ENCODE measurements at regions not wholly inside any gene's neighbourhood (a gene's known extent, or its start where the extent isn't known, plus 50 kb on each side); places are given as distances from the start of the nearest gene placed in this dataset.

DNA sequence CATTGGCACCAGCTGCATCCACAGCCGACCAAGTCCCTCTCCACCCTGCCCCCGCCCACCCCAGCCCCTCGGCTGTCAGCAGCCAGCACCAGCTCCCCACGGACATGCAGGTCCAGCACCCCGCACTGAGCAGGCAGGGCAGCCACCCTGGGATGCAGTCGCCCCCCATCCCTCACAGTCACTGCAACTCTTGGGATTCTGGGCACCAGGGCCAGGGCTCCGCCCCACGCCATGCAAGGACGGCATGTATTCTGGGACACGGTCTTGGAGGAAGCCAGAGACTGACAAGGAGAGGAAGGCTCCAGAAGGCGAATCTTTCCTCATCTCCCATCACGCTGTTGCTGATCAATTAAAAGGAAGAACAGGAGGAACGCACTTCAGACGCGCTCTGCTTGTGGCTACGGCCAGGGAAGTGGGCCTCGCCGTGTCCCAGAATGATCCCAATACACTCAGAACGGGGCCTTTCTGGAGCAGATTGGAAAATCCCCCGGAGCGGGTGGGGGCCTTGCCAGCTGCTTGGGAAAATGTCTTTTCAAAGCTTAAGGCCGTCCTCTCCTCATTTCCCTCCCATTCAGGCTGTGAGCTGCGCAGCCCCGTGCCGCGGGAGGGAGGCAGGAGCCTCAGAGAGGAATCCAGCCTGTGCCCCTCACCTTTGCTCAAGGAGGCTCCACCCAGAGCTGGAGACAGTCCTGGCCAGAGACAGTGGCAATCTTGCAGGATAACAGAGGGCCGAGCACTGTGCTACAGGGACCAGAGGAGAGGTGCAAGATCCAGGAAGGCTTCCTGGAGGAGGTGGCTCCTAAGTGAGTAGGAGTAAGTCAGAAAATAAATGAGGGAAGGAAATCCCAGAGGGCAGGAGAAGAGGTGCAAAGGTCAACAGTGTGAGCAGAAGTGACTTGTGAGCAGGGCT, 54.1 kb upstream of the DIO3 start:
- H3K4me3 Mint-ChIP-seq = no peak overlapping the region
- no peak for DNase-seq
- no peaks in the 10 kb centered on the region for H3K9me3 Mint-ChIP-seq
- H3K27me3 Mint-ChIP-seq = no peaks in the 10 kb centered on the region
- H3K4me1 Mint-ChIP-seq = no peaks in the 10 kb centered on the region
- H3K36me3 Mint-ChIP-seq = no peaks in the 10 kb centered on the region
- H3K27ac Mint-ChIP-seq = no peak overlapping the region

DNA sequence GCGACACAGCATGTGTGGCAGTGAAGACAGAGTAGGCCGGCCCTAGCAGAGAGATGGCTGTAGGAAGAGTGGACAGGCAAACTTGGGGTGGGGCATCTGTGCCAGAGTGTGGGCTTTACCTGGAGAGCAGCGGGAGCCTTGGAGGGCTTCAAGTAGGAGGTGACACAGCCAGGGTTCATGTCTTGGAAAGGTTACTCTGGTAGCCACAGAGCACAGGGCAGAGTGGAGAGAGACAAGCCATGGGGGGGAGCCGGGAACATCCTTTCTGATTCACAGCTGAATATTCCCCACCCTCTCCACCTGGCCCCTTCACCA, 53.5 kb upstream of the DIO3 start:
- Mint-ChIP-seq H3K27ac (no peak overlapping the region), H3K9me3 (no peaks in the 10 kb centered on the region), H3K36me3 (no peaks in the 10 kb centered on the region), H3K4me1 (no peaks in the 10 kb centered on the region), H3K4me3 (no peak overlapping the region), H3K27me3 (no peaks in the 10 kb centered on the region)
- DNase-seq = no peak

DNA sequence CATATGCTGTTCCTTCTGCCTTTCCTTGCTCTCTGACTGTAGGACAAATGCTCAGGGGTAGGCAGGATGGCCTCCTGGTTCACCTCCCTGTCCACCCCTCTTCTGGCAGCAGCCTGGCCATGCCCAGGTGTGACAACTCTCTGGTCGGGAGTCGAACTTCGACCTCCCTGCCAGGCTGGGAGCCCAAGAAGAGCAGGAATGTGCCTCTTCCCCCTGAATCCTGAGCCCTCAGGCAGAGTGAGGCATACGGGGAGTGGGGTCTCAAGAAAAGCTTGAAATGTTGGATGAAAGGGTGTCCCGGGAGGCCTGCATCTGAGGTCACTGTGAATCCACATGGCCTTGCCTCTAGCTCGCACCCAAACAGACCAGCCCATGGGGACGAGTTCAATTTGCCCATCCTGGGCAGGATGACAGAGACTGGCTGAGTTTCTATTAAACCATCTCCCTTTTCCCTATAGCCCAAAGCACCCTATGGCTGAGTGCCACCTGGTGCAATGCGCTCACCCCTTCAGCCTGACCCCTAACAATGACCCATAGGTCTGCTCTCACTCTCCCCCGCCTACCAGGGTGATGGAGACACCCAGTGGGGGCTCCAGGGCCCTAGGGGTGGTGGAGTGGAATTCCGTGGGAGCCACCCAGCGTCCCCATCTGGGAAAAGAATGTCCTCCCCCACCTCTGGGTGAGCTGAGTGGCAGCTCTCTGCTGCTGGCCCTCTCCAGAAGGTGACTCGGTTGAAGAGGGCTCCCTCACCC, 52.9 kb upstream of the DIO3 start:
- Mint-ChIP-seq H3K4me1 (no peaks in the 10 kb centered on the region), H3K4me3 (no peak overlapping the region), H3K27me3 (no peaks in the 10 kb centered on the region), H3K36me3 (no peaks in the 10 kb centered on the region), H3K27ac (no peak overlapping the region), H3K9me3 (no peaks in the 10 kb centered on the region)
- no peak for DNase-seq

DNA sequence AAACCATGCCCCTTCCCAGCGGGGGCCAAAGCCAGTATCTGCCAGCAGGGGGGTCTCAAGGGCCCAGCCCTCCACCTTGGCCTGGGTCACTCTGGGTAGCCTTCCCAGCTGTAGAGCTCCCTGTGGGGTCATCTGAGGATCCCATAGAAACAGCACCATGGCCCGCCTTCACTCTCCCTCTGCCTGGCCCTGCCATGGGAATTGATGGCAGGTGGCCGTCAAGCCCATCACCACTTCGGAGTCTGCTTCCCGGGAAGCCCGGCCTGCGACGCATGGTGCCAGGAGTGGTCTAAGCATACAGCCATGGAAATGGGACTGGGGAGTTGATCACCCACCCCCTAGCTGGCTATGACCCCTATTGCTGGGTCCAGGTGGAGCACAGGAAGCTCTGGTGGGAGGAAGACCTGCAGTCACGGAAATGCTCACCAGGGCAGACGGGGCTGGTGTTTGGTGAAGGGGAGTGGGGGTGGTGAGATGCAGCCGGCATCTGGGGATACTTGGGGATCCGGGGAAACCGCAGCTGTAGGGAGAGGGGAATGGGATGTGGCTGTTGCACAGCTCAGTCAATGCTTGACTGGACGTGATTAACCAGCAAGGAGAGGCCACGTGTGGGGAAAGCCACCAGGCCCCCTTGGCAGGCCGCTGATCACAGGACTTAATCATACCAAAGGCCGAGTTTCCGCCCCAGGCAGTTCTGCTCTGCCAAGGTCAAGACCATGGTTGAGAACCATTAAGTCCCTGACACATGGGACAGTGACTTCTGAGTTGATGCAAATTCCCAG, 52.2 kb upstream of the DIO3 start:
- Mint-ChIP-seq H3K4me1 (no peaks in the 10 kb centered on the region), H3K27me3 (no peaks in the 10 kb centered on the region), H3K9me3 (no peaks in the 10 kb centered on the region), H3K4me3 (no peak overlapping the region), H3K27ac (no peak overlapping the region), H3K36me3 (no peaks in the 10 kb centered on the region)
- DNase-seq = no peak

DNA sequence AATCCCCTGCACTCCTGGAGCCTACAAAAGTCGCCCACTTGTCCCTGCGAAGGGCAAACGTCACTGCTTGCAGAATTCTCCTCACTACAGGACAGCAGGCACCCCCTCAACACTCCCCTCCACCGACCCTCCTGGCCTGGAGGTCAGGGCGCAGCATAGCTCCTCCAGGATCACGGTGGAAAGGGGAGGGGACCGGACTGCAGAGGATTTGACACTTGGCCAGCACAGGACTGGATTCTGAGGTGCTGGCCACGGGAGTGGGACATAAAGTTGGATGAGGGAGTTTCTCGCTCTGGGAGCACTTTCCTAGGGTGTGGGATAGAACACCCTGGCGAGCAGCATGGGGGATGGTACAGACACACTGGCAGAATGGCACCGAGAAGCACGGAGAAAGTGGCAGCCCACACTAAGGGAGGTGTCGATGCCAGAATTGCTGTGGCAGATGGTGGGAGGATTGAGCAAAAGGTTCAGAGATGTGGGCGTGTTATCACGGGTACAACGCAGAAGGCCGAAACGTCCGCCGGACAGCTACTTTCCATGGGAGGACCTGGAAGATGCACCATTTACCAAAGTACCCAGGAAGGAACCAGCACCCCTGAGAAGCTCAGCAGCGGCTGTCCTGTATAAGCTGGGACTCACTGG, 51.4 kb upstream of the DIO3 start:
- no peaks in the 10 kb centered on the region for H3K36me3 Mint-ChIP-seq

DNA sequence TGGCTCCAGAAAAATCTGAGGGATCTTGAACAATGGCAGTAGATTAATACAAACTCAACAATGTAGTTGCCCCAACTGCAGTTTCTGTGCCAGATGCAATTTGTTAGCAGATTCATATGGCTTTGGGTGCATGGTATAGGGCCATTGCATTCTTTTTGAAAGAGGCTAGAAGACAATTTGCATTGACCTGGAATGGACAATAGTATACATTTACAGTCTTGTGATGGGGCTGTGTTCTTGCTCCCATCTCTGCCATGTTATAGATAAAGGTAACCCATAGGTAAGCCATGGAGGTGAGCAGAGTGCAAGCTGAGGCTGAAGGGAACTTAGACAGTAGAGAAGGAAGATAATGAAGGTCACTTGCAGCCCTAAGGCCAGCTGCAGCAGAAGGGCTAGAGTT, 50.1 kb upstream of the DIO3 start:
- no peaks in the 10 kb centered on the region for H3K36me3 Mint-ChIP-seq
- H3K27ac Mint-ChIP-seq = no peak overlapping the region
- H3K4me3 Mint-ChIP-seq = no peak overlapping the region
- no peak for DNase-seq
- peaks cover 6% of the 10 kb centered on the region for H3K9me3 Mint-ChIP-seq
- no peaks in the 10 kb centered on the region for H3K4me1 Mint-ChIP-seq
- no peaks in the 10 kb centered on the region for H3K27me3 Mint-ChIP-seq

More for the DNA sequence above, 51.4 kb upstream of the DIO3 start:
- DNase-seq = no peak
- Mint-ChIP-seq H3K27ac (no peak overlapping the region), H3K4me1 (no peaks in the 10 kb centered on the region), H3K9me3 (no peaks in the 10 kb centered on the region), H3K27me3 (no peaks in the 10 kb centered on the region), H3K4me3 (no peak overlapping the region)
